ENCODE measurements at regions not wholly inside any gene's neighbourhood (a gene's known extent, or its start where the extent isn't known, plus 50 kb on each side); places are given as distances from the start of the nearest gene placed in this dataset.
"Not testable (repeated sequence)": the region's sequence is repeated elsewhere in the genome, so short reads cannot be mapped to it uniquely, and the experiment has no call there.

GRCh38 chr13:44309794-44310757 lies 63.5 kb upstream of the SERP2 start:
- Histone ChIP-seq H3K4me1 (ENCODE audit: control insufficient read depth, insufficient read depth, low read length, poor library complexity, severe bottlenecking) (no peaks in the 10 kb centered on the region), H3K9me3 (ENCODE audit: control insufficient read depth, low read length) (no peaks in the 10 kb centered on the region), H3K36me3 (ENCODE audit: control insufficient read depth, insufficient read depth, low read length) (no peaks in the 10 kb centered on the region), H3K27me3 (replicated peaks; ENCODE audit: control insufficient read depth, insufficient read depth, low read length, poor library complexity, severe bottlenecking) (no peaks in the 10 kb centered on the region), H3K27ac (ENCODE audit: insufficient read depth, low read length, poor library complexity, severe bottlenecking) (no peak overlapping the region), H3K4me3 (ENCODE audit: insufficient read depth, low read depth, low read length, poor library complexity, severe bottlenecking) (no peak overlapping the region)
- no peak for DNase-seq

- no peaks in the 10 kb centered on the region for H3K9me3 ChIP-seq (ENCODE audit: control insufficient read depth, low read length)
- no peaks in the 10 kb centered on the region for H3K27me3 ChIP-seq (replicated peaks; ENCODE audit: control insufficient read depth, insufficient read depth, low read length, poor library complexity, severe bottlenecking)
- no peak overlapping the region for H3K4me3 ChIP-seq (ENCODE audit: insufficient read depth, low read depth, low read length, poor library complexity, severe bottlenecking)
- H3K4me1 ChIP-seq (ENCODE audit: control insufficient read depth, insufficient read depth, low read length, poor library complexity, severe bottlenecking): no peaks in the 10 kb centered on the region
- no peak for DNase-seq
- H3K36me3 ChIP-seq (ENCODE audit: control insufficient read depth, insufficient read depth, low read length): no peaks in the 10 kb centered on the region
- no peak overlapping the region for H3K27ac ChIP-seq (ENCODE audit: insufficient read depth, low read length, poor library complexity, severe bottlenecking)
Measured at GRCh38 chr13:44311011-44311780, 62.4 kb upstream of the SERP2 start.

DNA sequence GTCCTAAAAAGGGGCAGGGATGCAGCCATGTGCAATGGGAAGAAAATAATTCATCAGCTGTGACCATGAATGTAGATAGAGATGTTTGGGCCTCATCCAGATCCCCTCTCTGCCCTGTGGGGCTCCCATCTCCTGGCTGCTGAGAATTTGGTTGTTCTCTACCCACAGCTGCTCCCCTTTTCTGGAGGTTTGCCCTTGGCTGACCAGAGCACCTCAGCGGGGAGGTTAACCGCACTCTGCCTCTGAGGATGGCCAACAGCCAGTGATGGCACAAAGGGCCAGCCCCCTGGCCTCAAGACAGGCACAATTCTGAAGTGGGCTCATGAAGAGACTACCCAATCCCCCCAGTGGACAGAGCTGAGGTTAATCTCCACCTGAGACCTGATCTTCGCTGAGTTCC lies 61.5 kb upstream of the SERP2 start:
- Histone ChIP-seq H3K27me3 (replicated peaks; ENCODE audit: control insufficient read depth, insufficient read depth, low read length, poor library complexity, severe bottlenecking) (no peaks in the 10 kb centered on the region), H3K4me1 (ENCODE audit: control insufficient read depth, insufficient read depth, low read length, poor library complexity, severe bottlenecking) (no peaks in the 10 kb centered on the region), H3K4me3 (ENCODE audit: insufficient read depth, low read depth, low read length, poor library complexity, severe bottlenecking) (no peak overlapping the region), H3K36me3 (ENCODE audit: control insufficient read depth, insufficient read depth, low read length) (no peaks in the 10 kb centered on the region), H3K27ac (ENCODE audit: insufficient read depth, low read length, poor library complexity, severe bottlenecking) (no peak overlapping the region), H3K9me3 (ENCODE audit: control insufficient read depth, low read length) (no peaks in the 10 kb centered on the region)
- no peak for DNase-seq

- no peaks in the 10 kb centered on the region for H3K9me3 ChIP-seq (ENCODE audit: control insufficient read depth, low read length)
- H3K4me3 ChIP-seq (ENCODE audit: insufficient read depth, low read depth, low read length, poor library complexity, severe bottlenecking): no peak overlapping the region
- H3K4me1 ChIP-seq (ENCODE audit: control insufficient read depth, insufficient read depth, low read length, poor library complexity, severe bottlenecking): no peaks in the 10 kb centered on the region
- H3K27me3 ChIP-seq (replicated peaks; ENCODE audit: control insufficient read depth, insufficient read depth, low read length, poor library complexity, severe bottlenecking): no peaks in the 10 kb centered on the region
- no peak overlapping the region for H3K27ac ChIP-seq (ENCODE audit: insufficient read depth, low read length, poor library complexity, severe bottlenecking)
- no peaks in the 10 kb centered on the region for H3K36me3 ChIP-seq (ENCODE audit: control insufficient read depth, insufficient read depth, low read length)
- no peak for DNase-seq
Measured at GRCh38 chr13:44312834-44313551, 60.6 kb upstream of the SERP2 start.

DNA sequence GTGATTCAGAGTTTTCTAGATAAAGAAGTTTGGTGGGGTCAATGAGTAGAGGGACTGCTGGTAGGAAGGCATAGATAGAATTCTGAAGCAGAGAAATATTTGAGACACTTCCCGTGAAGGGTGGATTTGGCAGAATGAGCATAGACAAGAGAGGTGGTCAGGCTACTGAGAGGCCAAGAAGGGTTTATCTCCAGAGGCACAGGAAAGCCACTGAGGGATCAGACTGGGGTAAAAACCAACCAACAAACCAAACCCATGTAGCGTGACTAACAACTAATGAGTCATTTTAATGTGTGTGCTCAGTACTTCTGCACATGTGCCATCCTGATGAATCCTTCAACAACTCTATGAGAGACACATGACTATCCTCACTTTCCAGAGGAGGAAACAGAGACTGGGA lies 60.0 kb upstream of the SERP2 start:
- H3K4me1 ChIP-seq (ENCODE audit: control insufficient read depth, insufficient read depth, low read length, poor library complexity, severe bottlenecking): no peaks in the 10 kb centered on the region
- no peak overlapping the region for H3K27ac ChIP-seq (ENCODE audit: insufficient read depth, low read length, poor library complexity, severe bottlenecking)
- H3K36me3 ChIP-seq (ENCODE audit: control insufficient read depth, insufficient read depth, low read length): no peaks in the 10 kb centered on the region
- no peak overlapping the region for H3K4me3 ChIP-seq (ENCODE audit: insufficient read depth, low read depth, low read length, poor library complexity, severe bottlenecking)
- no peaks in the 10 kb centered on the region for H3K9me3 ChIP-seq (ENCODE audit: control insufficient read depth, low read length)
- no peaks in the 10 kb centered on the region for H3K27me3 ChIP-seq (replicated peaks; ENCODE audit: control insufficient read depth, insufficient read depth, low read length, poor library complexity, severe bottlenecking)
- DNase-seq: no peak

DNA sequence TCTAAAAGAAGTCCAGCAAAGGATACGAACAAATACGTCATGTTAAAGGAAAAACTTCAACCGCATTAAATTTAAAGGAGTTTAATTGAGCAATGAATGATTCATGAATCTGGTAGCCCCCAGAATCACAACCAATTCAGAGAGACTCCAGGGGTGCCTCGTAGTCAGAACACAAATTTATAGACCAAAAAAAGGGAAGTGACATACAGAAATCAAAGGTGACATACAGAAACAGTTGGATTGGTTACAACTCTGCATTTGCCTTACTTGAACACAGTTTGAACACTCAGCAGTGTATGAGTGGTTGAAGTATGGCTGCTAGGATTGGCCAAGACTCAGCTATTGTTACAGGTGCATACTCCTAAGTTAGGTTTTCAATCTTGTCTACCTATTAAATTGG lies 59.5 kb upstream of the SERP2 start:
- H3K9me3 ChIP-seq (ENCODE audit: control insufficient read depth, low read length); H3K4me3 ChIP-seq (ENCODE audit: insufficient read depth, low read depth, low read length, poor library complexity, severe bottlenecking); H3K27me3 ChIP-seq (replicated peaks; ENCODE audit: control insufficient read depth, insufficient read depth, low read length, poor library complexity, severe bottlenecking); H3K36me3 ChIP-seq (ENCODE audit: control insufficient read depth, insufficient read depth, low read length); H3K4me1 ChIP-seq (ENCODE audit: control insufficient read depth, insufficient read depth, low read length, poor library complexity, severe bottlenecking); DNase-seq; H3K27ac ChIP-seq (ENCODE audit: insufficient read depth, low read length, poor library complexity, severe bottlenecking): not testable (repeated sequence)

DNA sequence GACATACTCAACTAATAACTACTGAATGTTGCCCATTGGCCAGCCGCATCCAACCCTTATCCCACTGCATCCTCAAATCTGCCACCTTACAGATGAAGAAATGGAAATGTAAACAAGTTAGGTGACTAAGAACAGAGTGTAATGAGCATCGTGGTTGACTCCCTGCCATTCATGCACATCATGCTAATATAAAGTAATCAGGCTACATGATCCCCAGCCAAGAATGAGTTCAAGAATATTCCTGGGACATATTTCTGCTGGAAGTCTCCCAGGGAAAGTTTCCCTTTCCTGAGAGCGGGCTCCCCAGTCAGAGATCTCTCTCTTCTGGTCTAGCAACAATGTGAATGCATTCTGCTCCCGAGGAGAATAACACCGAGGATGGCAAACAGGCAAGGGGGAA lies 55.9 kb upstream of the SERP2 start:
- no peak for DNase-seq
- Histone ChIP-seq H3K27me3 (replicated peaks; ENCODE audit: control insufficient read depth, insufficient read depth, low read length, poor library complexity, severe bottlenecking) (no peaks in the 10 kb centered on the region), H3K36me3 (ENCODE audit: control insufficient read depth, insufficient read depth, low read length) (no peaks in the 10 kb centered on the region), H3K4me1 (ENCODE audit: control insufficient read depth, insufficient read depth, low read length, poor library complexity, severe bottlenecking) (no peaks in the 10 kb centered on the region), H3K9me3 (ENCODE audit: control insufficient read depth, low read length) (no peaks in the 10 kb centered on the region), H3K27ac (ENCODE audit: insufficient read depth, low read length, poor library complexity, severe bottlenecking) (no peak overlapping the region), H3K4me3 (ENCODE audit: insufficient read depth, low read depth, low read length, poor library complexity, severe bottlenecking) (no peak overlapping the region)

GRCh38 chr13:44318161-44318560 lies 55.5 kb upstream of the SERP2 start:
- Histone ChIP-seq H3K27ac (ENCODE audit: insufficient read depth, low read length, poor library complexity, severe bottlenecking) (no peak overlapping the region), H3K9me3 (ENCODE audit: control insufficient read depth, low read length) (no peaks in the 10 kb centered on the region), H3K4me3 (ENCODE audit: insufficient read depth, low read depth, low read length, poor library complexity, severe bottlenecking) (no peak overlapping the region), H3K36me3 (ENCODE audit: control insufficient read depth, insufficient read depth, low read length) (no peaks in the 10 kb centered on the region), H3K4me1 (ENCODE audit: control insufficient read depth, insufficient read depth, low read length, poor library complexity, severe bottlenecking) (no peaks in the 10 kb centered on the region), H3K27me3 (replicated peaks; ENCODE audit: control insufficient read depth, insufficient read depth, low read length, poor library complexity, severe bottlenecking) (no peaks in the 10 kb centered on the region)
- no peak for DNase-seq

GRCh38 chr13:44320611-44321010 lies 53.0 kb upstream of the SERP2 start:
- Histone ChIP-seq H3K27me3 (replicated peaks; ENCODE audit: control insufficient read depth, insufficient read depth, low read length, poor library complexity, severe bottlenecking) (no peaks in the 10 kb centered on the region), H3K36me3 (ENCODE audit: control insufficient read depth, insufficient read depth, low read length) (no peaks in the 10 kb centered on the region), H3K4me3 (ENCODE audit: insufficient read depth, low read depth, low read length, poor library complexity, severe bottlenecking) (no peak overlapping the region), H3K9me3 (ENCODE audit: control insufficient read depth, low read length) (no peaks in the 10 kb centered on the region), H3K4me1 (ENCODE audit: control insufficient read depth, insufficient read depth, low read length, poor library complexity, severe bottlenecking) (no peaks in the 10 kb centered on the region), H3K27ac (ENCODE audit: insufficient read depth, low read length, poor library complexity, severe bottlenecking) (no peak overlapping the region)
- DNase-seq: no peak
